Right atrium auricular region (tissue), 2 donors: ENCODE measurements at regions not wholly inside any gene's neighbourhood (a gene's known extent, or its start where the extent isn't known, plus 50 kb on each side); places are given as distances from the start of the nearest gene placed in this dataset.
A peak's percentile ranks its signal among the peaks of the same experiment; 100 is the strongest.
"Not testable (repeated sequence)": the region's sequence is repeated elsewhere in the genome, so short reads cannot be mapped to it uniquely, and the experiment has no call there.

Source experiments
- DNase-seq: peaks from one replicate; pipeline ENCODE4 v3.0.0-alpha.2; 2019; ENCODE audit warnings: low spot score
- H3K27ac ChIP-seq, 2 donors: fragments of 200-600 bp; sonication (generic); 1 replicate in 1 of 2; 2 replicates in 1 of 2; pipeline ENCODE4 v1.5.1; 2016 to 2019
- H3K27me3 ChIP-seq, 2 donors: fragments of 200-600 bp; sonication (generic); one replicate each; pipeline versions ENCODE4 v1.5.1 to v1.6.0; 2017 to 2019
- H3K36me3 ChIP-seq: fragments of 200-600 bp; sonication (generic); one replicate; pipeline ENCODE4 v1.5.1; 2016
- H3K4me1 ChIP-seq, 2 donors: fragments of 200-600 bp; sonication (generic); one replicate each; pipeline versions ENCODE4 v1.5.1 to v1.6.0; 2017 to 2019
- H3K4me3 ChIP-seq, 2 donors: fragments of 200-600 bp; sonication (generic); 1 replicate in 1 of 2; 2 replicates in 1 of 2; pipeline ENCODE4 v1.5.1; 2017 to 2019; ENCODE audit warnings: mild to moderate bottlenecking in 1 of 2, moderate library complexity in 1 of 2
- H3K9me3 ChIP-seq, 2 donors: fragments of 200-600 bp; sonication (generic); one replicate each; pipeline ENCODE4 v1.5.1; 2019
- CTCF ChIP-seq, 2 donors: fragments of 200-600 bp; sonication (generic); IDR thresholded peaks; one replicate each; pipeline ENCODE4 v1.5.1; 2019; ENCODE audit warnings: antibody characterized with exemption in 2 of 2

GRCh38 chr3:73148206-73148605 lies 86.7 kb downstream of the EBLN2 start:
- Histone ChIP-seq H3K4me3 (no peak overlapping the region), H3K27ac (peak overlapping the region; percentile 33 to 64), H3K36me3 (no peaks in the 10 kb centered on the region), H3K4me1 (peaks cover 0 to 25% of the 10 kb centered on the region in 2 donors), H3K9me3 (no peaks in the 10 kb centered on the region), H3K27me3 (no peaks in the 10 kb centered on the region)
- DNase-seq = peak; percentile 34
- TF ChIP-seq CTCF (IDR thresholded peaks at IDR 0.05) = no peak

GRCh38 chr3:73148682-73149081 lies 87.2 kb downstream of the EBLN2 start:
- Histone ChIP-seq H3K27ac (peak overlapping the region; percentile 33 to 64), H3K4me1 (peaks cover 0 to 21% of the 10 kb centered on the region in 2 donors), H3K4me3 (no peak overlapping the region), H3K9me3 (no peaks in the 10 kb centered on the region), H3K36me3 (no peaks in the 10 kb centered on the region), H3K27me3 (no peaks in the 10 kb centered on the region)
- TF ChIP-seq CTCF (IDR thresholded peaks at IDR 0.05) = no peak
- DNase-seq = no peak

- Histone ChIP-seq H3K4me3 (no peak overlapping the region), H3K27ac (no peak overlapping the region), H3K4me1 (peaks cover 0 to 13% of the 10 kb centered on the region in 2 donors), H3K27me3 (no peaks in the 10 kb centered on the region), H3K9me3 (no peaks in the 10 kb centered on the region), H3K36me3 (no peaks in the 10 kb centered on the region)
- no peak for DNase-seq
- no peak for TF ChIP-seq CTCF (IDR thresholded peaks at IDR 0.05)
Observed at GRCh38 chr3:73150369-73151130, 89.1 kb downstream of the EBLN2 start.

- not testable (repeated sequence) for H3K4me3 ChIP-seq, H3K36me3 ChIP-seq, H3K9me3 ChIP-seq, H3K27me3 ChIP-seq, H3K4me1 ChIP-seq, H3K27ac ChIP-seq
- peak; percentile 26 for DNase-seq
Observed at GRCh38 chr3:73152571-73152970, 91.1 kb downstream of the EBLN2 start.

DNA sequence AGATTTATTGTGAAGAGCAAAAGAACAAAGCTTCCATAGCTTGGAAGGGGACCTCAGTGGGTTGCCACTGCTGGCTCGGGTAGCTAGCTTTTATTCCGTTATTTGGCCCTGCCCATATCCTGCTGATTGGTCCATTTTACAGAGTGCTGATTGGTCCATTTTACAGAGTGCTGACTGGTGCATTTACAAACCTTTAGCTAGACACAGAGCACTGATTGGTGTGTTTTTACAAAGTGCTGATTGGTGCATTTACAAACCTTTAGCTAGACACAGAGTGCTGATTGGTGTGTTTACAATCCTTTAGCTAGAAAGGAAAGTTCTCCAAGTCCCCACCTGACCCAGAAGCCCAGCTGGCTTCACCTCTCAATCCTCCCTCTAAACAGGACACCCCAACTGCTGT lies 91.6 kb downstream of the EBLN2 start:
- H3K27ac ChIP-seq, H3K36me3 ChIP-seq, H3K9me3 ChIP-seq, DNase-seq, H3K27me3 ChIP-seq, H3K4me3 ChIP-seq, H3K4me1 ChIP-seq: not testable (repeated sequence)

DNA sequence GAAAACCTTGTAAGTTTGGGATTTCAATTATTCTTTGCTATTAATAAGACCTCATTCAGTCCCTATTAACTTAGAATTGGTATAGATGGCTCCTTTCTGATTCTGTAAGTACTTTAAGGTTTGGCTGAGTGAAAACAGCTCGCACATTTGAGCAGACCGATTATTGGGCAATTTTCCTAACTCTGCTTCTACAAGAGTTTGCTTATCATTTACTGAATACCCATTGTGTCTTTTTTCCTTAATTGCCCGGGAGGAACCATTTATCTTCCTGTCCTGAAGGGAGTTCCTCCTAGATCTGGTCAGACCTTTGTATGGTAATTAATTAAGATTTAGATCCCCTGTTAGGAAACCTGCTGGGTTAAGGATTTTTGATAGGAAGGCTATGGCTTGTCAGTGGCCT lies 92.8 kb downstream of the EBLN2 start:
- H3K27me3 ChIP-seq, DNase-seq, H3K4me1 ChIP-seq: not testable (repeated sequence)

GRCh38 chr3:73155441-73155840 lies 94.0 kb downstream of the EBLN2 start:
- H3K9me3 ChIP-seq, H3K4me1 ChIP-seq, H3K27me3 ChIP-seq, H3K4me3 ChIP-seq, H3K36me3 ChIP-seq, DNase-seq, H3K27ac ChIP-seq: not testable (repeated sequence)

More for the DNA sequence above, 92.8 kb downstream of the EBLN2 start:
- not testable (repeated sequence) for H3K36me3 ChIP-seq, H3K27ac ChIP-seq, H3K9me3 ChIP-seq, H3K4me3 ChIP-seq

DNA sequence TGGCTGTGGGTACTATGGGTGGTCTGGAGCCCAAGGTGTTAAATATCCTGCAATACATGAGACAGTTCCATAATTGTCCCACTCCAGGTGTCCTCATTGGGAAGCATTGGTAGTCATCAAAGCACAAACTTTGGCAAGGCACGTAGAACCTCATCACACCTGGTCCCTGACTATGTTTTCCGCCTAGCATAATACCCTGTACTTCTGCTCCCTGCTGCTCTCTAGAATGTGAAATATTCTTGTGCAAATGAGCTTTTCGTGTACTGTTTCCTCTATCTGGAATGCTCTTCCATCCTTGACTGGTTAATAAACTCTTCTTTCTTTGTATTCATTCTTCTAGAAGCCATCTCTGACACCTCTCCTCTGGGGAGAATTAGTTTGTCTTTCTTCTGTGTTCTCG lies 103.2 kb downstream of the EBLN2 start:
- Histone ChIP-seq H3K9me3 (no peaks in the 10 kb centered on the region), H3K36me3 (no peaks in the 10 kb centered on the region), H3K27me3 (no peaks in the 10 kb centered on the region), H3K4me1 (no peaks in the 10 kb centered on the region), H3K27ac (no peak overlapping the region), H3K4me3 (no peak overlapping the region)
- no peak for DNase-seq
- TF ChIP-seq CTCF (IDR thresholded peaks at IDR 0.05) = no peak
